Loucy (cell line): ENCODE measurements at regions not wholly inside any gene's neighbourhood (a gene's known extent, or its start where the extent isn't known, plus 50 kb on each side); places are given as distances from the start of the nearest gene placed in this dataset.

Experiments used
- H2AFZ ChIP-seq: fragments of 200-600 bp; sonication (generic); 2 replicates; pipeline ENCODE4 v1.6.0; 2016; ENCODE audit warnings: antibody characterized with exemption, mild to moderate bottlenecking, low read length, moderate library complexity
- H3F3A ChIP-seq: fragments of 200-600 bp; 2 replicates; pipeline ENCODE4 v1.6.0; 2016; ENCODE audit warnings: antibody characterized with exemption, low read depth, mild to moderate bottlenecking
- H3K27me3 ChIP-seq: fragments of 200-600 bp; sonication (generic); 2 replicates; pipeline ENCODE4 v1.6.1; 2014; ENCODE audit warnings: low read length, mild to moderate bottlenecking; ENCODE audit not compliant: insufficient read depth, poor library complexity, severe bottlenecking
- H3K36me3 ChIP-seq: fragments of 200-600 bp; sonication (generic); 2 replicates; pipeline ENCODE4 v1.6.1; 2016; ENCODE audit warnings: low read length; ENCODE audit not compliant: insufficient read depth
- H3K4me1 ChIP-seq: fragments of 200-600 bp; sonication (generic); 2 replicates; pipeline ENCODE4 v1.5.1; 2014; ENCODE audit warnings: low read length, mild to moderate bottlenecking; ENCODE audit not compliant: insufficient read depth, poor library complexity, severe bottlenecking
- H3K4me2 ChIP-seq: fragments of 200-600 bp; sonication (generic); 2 replicates; pipeline ENCODE4 v1.6.0; 2014; ENCODE audit warnings: antibody characterized with exemption, low read length, low read depth, mild to moderate bottlenecking; ENCODE audit not compliant: poor library complexity, severe bottlenecking
- H3K4me3 ChIP-seq: fragments of 200-600 bp; sonication (generic); 2 replicates; pipeline ENCODE4 v1.5.1; 2014; ENCODE audit warnings: low read length, mild to moderate bottlenecking, mixed read lengths; ENCODE audit not compliant: poor library complexity, severe bottlenecking
- H3K79me2 ChIP-seq: fragments of 200-600 bp; sonication (generic); 2 replicates; pipeline ENCODE4 v1.6.1; 2014; ENCODE audit warnings: low read length; ENCODE audit not compliant: insufficient read depth
- H3K9ac ChIP-seq: fragments of 200-600 bp; sonication (generic); 2 replicates; pipeline ENCODE4 v1.6.0; 2014; ENCODE audit warnings: mild to moderate bottlenecking, low read depth, low read length, moderate library complexity; ENCODE audit not compliant: poor library complexity, severe bottlenecking
- H3K9me2 ChIP-seq: fragments of 200-600 bp; sonication (generic); replicated peaks from 2 replicates; pipeline ENCODE4 v1.6.1; 2016; ENCODE audit warnings: low read depth, low read length, mixed read lengths
- H3K9me3 ChIP-seq: fragments of 200-600 bp; sonication (generic); 2 replicates; pipeline ENCODE4 v1.6.1; 2014; ENCODE audit warnings: mild to moderate bottlenecking, antibody characterized with exemption, low read length, low read depth; ENCODE audit not compliant: insufficient read depth
- H4K20me1 ChIP-seq: fragments of 200-600 bp; sonication (generic); 2 replicates; pipeline ENCODE4 v1.6.0; 2014; ENCODE audit warnings: antibody characterized with exemption, low read length, mild to moderate bottlenecking; ENCODE audit not compliant: insufficient read depth, poor library complexity, severe bottlenecking
- CTCF ChIP-seq: fragments of 200-600 bp; sonication (generic); conservative IDR thresholded peaks from 2 replicates; pipeline ENCODE4 v1.5.1; 2014; ENCODE audit warnings: mild to moderate bottlenecking, antibody characterized with exemption, low read length
- EZH2phosphoT487 ChIP-seq: fragments of 200-600 bp; IDR thresholded peaks from 2 replicates; pipeline ENCODE4 v1.6.1; 2018; ENCODE audit warnings: antibody characterized with exemption, mild to moderate bottlenecking, moderate library complexity, borderline replicate concordance

- no peak overlapping the region for H3K9ac ChIP-seq
- H3K9me3 ChIP-seq = no peaks in the 10 kb centered on the region
- no peak for TF ChIP-seq EZH2phosphoT487
- no peak for TF ChIP-seq CTCF
Measured at GRCh38 chr2:217182926-217183325, 323.1 kb upstream of the TNP1 start.

DNA sequence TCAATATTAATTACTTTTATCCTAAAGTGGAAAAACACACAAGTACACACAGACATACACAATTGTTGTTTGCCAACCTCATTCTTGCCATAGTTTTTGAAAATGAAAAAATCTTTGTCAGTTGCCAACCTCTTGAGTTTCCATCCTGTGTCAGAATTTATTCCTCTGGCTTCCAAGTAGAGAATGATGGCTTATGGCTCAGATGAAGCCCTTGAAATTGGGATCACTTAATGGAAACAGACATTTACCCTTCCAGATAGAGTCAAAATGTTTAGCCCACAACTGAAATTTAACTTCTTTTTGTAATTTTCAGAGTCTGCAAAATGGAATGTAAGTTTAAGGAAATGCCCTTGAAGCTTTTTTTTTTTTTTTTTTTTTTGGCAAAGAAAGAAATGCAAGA lies 321.6 kb upstream of the TNP1 start:
- no peaks in the 10 kb centered on the region for H3K4me1 ChIP-seq
- no peak overlapping the region for H3K9ac ChIP-seq
- H3K79me2 ChIP-seq = no peaks in the 10 kb centered on the region
- no peak overlapping the region for H3K4me2 ChIP-seq
- no peaks in the 10 kb centered on the region for H4K20me1 ChIP-seq
- no peaks in the 10 kb centered on the region for H3K27me3 ChIP-seq
- H3K4me3 ChIP-seq = no peak overlapping the region
- no peaks in the 10 kb centered on the region for H3K9me2 ChIP-seq
- H2AFZ ChIP-seq = no peak overlapping the region
- TF ChIP-seq EZH2phosphoT487 (no peak), CTCF (no peak)
- H3K36me3 ChIP-seq = no peaks in the 10 kb centered on the region
- H3K9me3 ChIP-seq = no peaks in the 10 kb centered on the region
- H3F3A ChIP-seq = no peaks in the 10 kb centered on the region

More at GRCh38 chr2:217182926-217183325, 323.1 kb upstream of the TNP1 start:
- Histone ChIP-seq H3K79me2 (no peaks in the 10 kb centered on the region), H3K9me2 (no peaks in the 10 kb centered on the region), H3K4me2 (no peak overlapping the region), H3K4me1 (no peaks in the 10 kb centered on the region), H2AFZ (peak overlapping the region; percentile 54; the same call in 1 of the 2 replicates), H3K27me3 (no peaks in the 10 kb centered on the region), H3K36me3 (no peaks in the 10 kb centered on the region), H3F3A (no peaks in the 10 kb centered on the region), H4K20me1 (no peaks in the 10 kb centered on the region), H3K4me3 (no peak overlapping the region)

GRCh38 chr2:217179854-217180253 lies 320.0 kb upstream of the TNP1 start:
- Histone ChIP-seq H3K9ac (no peak overlapping the region), H3K9me3 (no peaks in the 10 kb centered on the region; the same call in 1 of the 2 replicates), H3K4me1 (no peaks in the 10 kb centered on the region), H3K4me2 (no peak overlapping the region), H3K36me3 (no peaks in the 10 kb centered on the region), H3K27me3 (no peaks in the 10 kb centered on the region), H4K20me1 (no peaks in the 10 kb centered on the region), H3F3A (no peaks in the 10 kb centered on the region), H3K4me3 (no peak overlapping the region), H3K79me2 (no peaks in the 10 kb centered on the region), H3K9me2 (no peaks in the 10 kb centered on the region), H2AFZ (no peak overlapping the region)
- TF ChIP-seq CTCF = no peak
- no peak for TF ChIP-seq EZH2phosphoT487
